ENCODE measurements at regions not wholly inside any gene's neighbourhood (a gene's known extent, or its start where the extent isn't known, plus 50 kb on each side); places are given as distances from the start of the nearest gene placed in this dataset.

GRCh38 chr3:35931867-35932266, 292.5 kb downstream of the ARPP21 start (continued):
- TF ChIP-seq FOXJ3 (CRISPR knock-in tag; IDR thresholded peaks at IDR 0.05) (no peak), FOSL2 (IDR thresholded peaks at IDR 0.05; ENCODE audit: borderline replicate concordance, low read depth) (peak; percentile 25; the same call in 1 of the 2 replicates), REST (IDR thresholded peaks at IDR 0.05; ENCODE audit: low read depth, low read length) (no peak), CHD2 (IDR thresholded peaks at IDR 0.05; ENCODE audit: low read length, partially characterized antibody) (no peak), TEAD4 (IDR thresholded peaks at IDR 0.05; ENCODE audit: borderline replicate concordance, insufficient read depth) (0 out of 2 replicates have a peak, but pooled peaks have one; percentile 28)

- no peaks in the 10 kb centered on the region for H3K27me3 ChIP-seq (ENCODE audit: insufficient read depth)
- peaks cover 7 to 34% of the 10 kb centered on the region in 2 experiments for H3K4me1 ChIP-seq (ENCODE audit: control insufficient read depth in 1 of 2, insufficient read depth in 2 of 2, low read depth in 1 of 2, low read length in 1 of 2)
- WGBS (ENCODE audit: low lambda C conversion rate): 0% methylated on average over 6 of the region's 6 CpGs
- no peak overlapping the region for H2AFZ ChIP-seq (ENCODE audit: low read depth)
- peak overlapping the region; percentile 75 to 84 for H3K27ac ChIP-seq (ENCODE audit: low read depth in 2 of 2, low read length in 1 of 2)
- no peaks in the 10 kb centered on the region for H3K79me2 ChIP-seq (ENCODE audit: insufficient read depth)
- H3K4me2 ChIP-seq: peak overlapping the region; percentile 29; the same call in 1 of the 2 replicates
- H3K9ac ChIP-seq: peak overlapping the region; percentile 25; the same call in 1 of the 2 replicates
- H3K36me3 ChIP-seq (replicated peaks in 1 of 2; ENCODE audit: control insufficient read depth in 1 of 2, insufficient read depth in 2 of 2, low read length in 1 of 2): no peaks in the 10 kb centered on the region
- no peaks in the 10 kb centered on the region for H4K20me1 ChIP-seq (ENCODE audit: insufficient read depth)
- H3F3A ChIP-seq (replicated peaks; ENCODE audit: insufficient read depth): peaks cover 22% of the 10 kb centered on the region
- H3K9me3 ChIP-seq: no peaks in the 10 kb centered on the region
- no peak for DNase-seq
- H3K4me3 ChIP-seq (ENCODE audit: low read depth in 2 of 2, low read length in 1 of 2): no peak overlapping the region
- ChIA-PET CTCF (interaction anchor here (0.6 to 2.4 kb wide), 3 partner anchors 9 to 77 kb away, joined by 3 to 9 read pairs (median 7); no protein-coding TSS in a partner anchor), POLR2A (no interaction called here)
- H3K9me2 ChIP-seq: no peaks in the 10 kb centered on the region
- TF ChIP-seq EZH2phosphoT487 (IDR thresholded peaks at IDR 0.05; ENCODE audit: borderline replicate concordance, low read depth) (no peak), JUND (IDR thresholded peaks at IDR 0.05) (peak; percentile 95), IRF3 (IDR thresholded peaks at IDR 0.05; ENCODE audit: low read depth, low read length) (no peak), USF1 (IDR thresholded peaks at IDR 0.05; ENCODE audit: borderline replicate concordance, low read depth) (no peak), ELF1 (IDR thresholded peaks at IDR 0.05) (no peak), TEAD4 (IDR thresholded peaks at IDR 0.05; ENCODE audit: borderline replicate concordance, insufficient read depth) (peak; percentile 90), RCOR1 (IDR thresholded peaks at IDR 0.05; ENCODE audit: low read length) (no peak), NFIC (IDR thresholded peaks at IDR 0.05; ENCODE audit: borderline replicate concordance) (peak; percentile 94), RFX5 (IDR thresholded peaks at IDR 0.05; ENCODE audit: low read length) (no peak), GABPA (IDR thresholded peaks at IDR 0.05; ENCODE audit: low read depth) (peak; percentile 28; the same call in 1 of the 2 replicates), MAX (IDR thresholded peaks at IDR 0.05; ENCODE audit: low read depth) (no peak), EP300 (IDR thresholded peaks at IDR 0.05; ENCODE audit: borderline replicate concordance in 1 of 2, low read depth in 1 of 2, low read length in 1 of 2) (peak; percentile 31 to 96; a peak in 2 of 4 replicates), SMC3 (IDR thresholded peaks at IDR 0.05; ENCODE audit: low read depth, low read length) (no peak), POLR2AphosphoS5 (IDR thresholded peaks at IDR 0.05; ENCODE audit: low read depth, low read length) (peak; percentile 54; the same call in 1 of the 2 replicates), YY1 (IDR thresholded peaks at IDR 0.05; ENCODE audit: low read depth) (no peak), NRF1 (IDR thresholded peaks at IDR 0.05; ENCODE audit: low read depth, low read length) (no peak), PBX3 (IDR thresholded peaks at IDR 0.05) (peak; percentile 82), MEF2A (IDR thresholded peaks at IDR 0.05; ENCODE audit: borderline replicate concordance, low read depth) (peak; percentile 94), ZBTB33 (IDR thresholded peaks at IDR 0.05; ENCODE audit: borderline replicate concordance, low read depth) (peak; percentile 57; the same call in 1 of the 2 replicates), FOXJ3 (CRISPR knock-in tag; IDR thresholded peaks at IDR 0.05) (no peak), TAF1 (IDR thresholded peaks at IDR 0.05; ENCODE audit: borderline replicate concordance, low read depth, low read length) (no peak; the same call in 1 of the 2 replicates)
These were observed 293.7 kb downstream of the ARPP21 start for GRCh38 chr3:35932995-35933394.
